Breast epithelium (tissue), 4 donors: ENCODE measurements at regions not wholly inside any gene's neighbourhood (a gene's known extent, or its start where the extent isn't known, plus 50 kb on each side); places are given as distances from the start of the nearest gene placed in this dataset.

ENCODE experiments used
- DNase-seq, 2 donors: peaks; one replicate each; pipeline ENCODE4 v3.0.0-alpha.2; 2019; ENCODE audit warnings: low spot score in 2 of 2
- H3K27ac ChIP-seq, 2 donors: fragments of 200-600 bp; sonication (generic) in 1 of 2; one replicate each; pipeline ENCODE4 v1.5.1; 2016 to 2019; ENCODE audit warnings: mild to moderate bottlenecking in 1 of 2
- H3K27me3 ChIP-seq, 2 donors: fragments of 200-600 bp; sonication (generic) in 1 of 2; one replicate each; pipeline versions ENCODE4 v1.5.1 to v1.6.0; 2017 to 2019; ENCODE audit warnings: control low read depth in 1 of 2, mild to moderate bottlenecking in 1 of 2
- H3K36me3 ChIP-seq: fragments of 200-600 bp; one replicate; pipeline ENCODE4 v1.5.1; 2019
- H3K4me1 ChIP-seq, 2 donors: fragments of 200-600 bp; sonication (generic); one replicate each; pipeline ENCODE4 v1.5.1; 2016 to 2019; ENCODE audit warnings: control low read depth in 1 of 2
- H3K4me3 ChIP-seq, 3 donors: fragments of 200-600 bp; sonication (generic); 1 replicate in 2 of 3; 2 replicates in 1 of 3; pipeline ENCODE4 v1.5.1; 2016 to 2019; ENCODE audit warnings: mild to moderate bottlenecking in 3 of 3, moderate library complexity in 2 of 3
- H3K9me3 ChIP-seq, 2 donors: fragments of 200-600 bp; sonication (generic) in 1 of 2; one replicate each; pipeline ENCODE4 v1.5.1; 2016 to 2019; ENCODE audit warnings: control low read depth in 1 of 2
- CTCF ChIP-seq, 3 donors: fragments of 450-650 bp; IDR thresholded peaks; one replicate each; pipeline ENCODE4 v1.5.1; 2016 to 2017; ENCODE audit warnings: antibody characterized with exemption in 3 of 3, mild to moderate bottlenecking in 3 of 3, moderate library complexity in 3 of 3
- POLR2A ChIP-seq: fragments of 450-650 bp; IDR thresholded peaks from one replicate; pipeline ENCODE4 v1.6.1; 2016; ENCODE audit warnings: antibody characterized with exemption, mild to moderate bottlenecking, moderate library complexity
- POLR2AphosphoS5 ChIP-seq, 3 donors: sonication (generic); formaldehyde crosslinking; IDR thresholded peaks; one replicate each; pipeline ENCODE4 v1.6.1; 2017; ENCODE audit warnings: antibody characterized with exemption in 3 of 3
- intact Hi-C: fragments of 100-400 bp; cut with DNase I; formaldehyde crosslinking; loops from one replicate; pipeline ENCODE4 v1.15.1; 2023; ENCODE audit warnings: low total_unique reads

GRCh38 chr18:46418663-46419260 lies 238.3 kb downstream of the LOXHD1 start:
- DNase-seq, result peak in 1 of 2 donors; percentile 55

GRCh38 chr18:46419391-46420141 lies 237.5 kb downstream of the LOXHD1 start:
- Histone ChIP-seq H3K36me3 (no peaks in the 10 kb centered on the region), H3K4me3 (no peak overlapping the region), H3K27me3 (no peaks in the 10 kb centered on the region), H3K9me3 (no peaks in the 10 kb centered on the region), H3K4me1 (no peaks in the 10 kb centered on the region), H3K27ac (peak overlapping the region; percentile 69 to 79)
- intact Hi-C loops, result no loop called here
- DNase-seq, result peak in 1 of 2 donors; percentile 27
- TF ChIP-seq POLR2A (no peak), POLR2AphosphoS5 (IDR thresholded peaks at IDR 0.05) (no peak), CTCF (IDR thresholded peaks at IDR 0.05) (no peak)

More at GRCh38 chr18:46418663-46419260, 238.3 kb downstream of the LOXHD1 start:
- Histone ChIP-seq H3K27me3 (no peaks in the 10 kb centered on the region), H3K9me3 (no peaks in the 10 kb centered on the region), H3K4me3 (no peak overlapping the region), H3K4me1 (no peaks in the 10 kb centered on the region), H3K27ac (peak overlapping the region; percentile 69 to 79), H3K36me3 (no peaks in the 10 kb centered on the region)
- intact Hi-C loops, result no loop called here
- TF ChIP-seq CTCF (IDR thresholded peaks at IDR 0.05), result no peak
- no peak for TF ChIP-seq POLR2A
- TF ChIP-seq POLR2AphosphoS5 (IDR thresholded peaks at IDR 0.05), result no peak

GRCh38 chr18:46421973-46422551 lies 235.0 kb downstream of the LOXHD1 start:
- DNase-seq, result no peak
- TF ChIP-seq POLR2AphosphoS5 (IDR thresholded peaks at IDR 0.05), result no peak
- TF ChIP-seq POLR2A, result no peak
- no peak for TF ChIP-seq CTCF (IDR thresholded peaks at IDR 0.05)
- intact Hi-C loops, result no loop called here

GRCh38 chr18:46422552-46423055 lies 234.4 kb downstream of the LOXHD1 start:
- peak overlapping the region in 1 of 2 donors; percentile 25 for H3K27ac ChIP-seq
- H3K9me3 ChIP-seq, result no peaks in the 10 kb centered on the region
- DNase-seq, result no peak
- H3K36me3 ChIP-seq, result no peaks in the 10 kb centered on the region
- no peak for TF ChIP-seq POLR2AphosphoS5 (IDR thresholded peaks at IDR 0.05)
- no peak for TF ChIP-seq CTCF (IDR thresholded peaks at IDR 0.05)
- TF ChIP-seq POLR2A, result no peak
- H3K4me1 ChIP-seq, result peaks cover 0 to 3% of the 10 kb centered on the region in 2 donors
- H3K4me3 ChIP-seq, result no peak overlapping the region
- no peaks in the 10 kb centered on the region for H3K27me3 ChIP-seq
- intact Hi-C loops, result no loop called here

More at GRCh38 chr18:46421973-46422551, 235.0 kb downstream of the LOXHD1 start:
- H3K4me1 ChIP-seq, result peaks cover 0 to 3% of the 10 kb centered on the region in 2 donors
- no peaks in the 10 kb centered on the region for H3K27me3 ChIP-seq
- no peak overlapping the region for H3K4me3 ChIP-seq
- no peaks in the 10 kb centered on the region for H3K36me3 ChIP-seq
- H3K27ac ChIP-seq, result no peak overlapping the region
- H3K9me3 ChIP-seq, result no peaks in the 10 kb centered on the region
